Umbilical cord (tissue), 1 donor: ENCODE measurements at regions not wholly inside any gene's neighbourhood (a gene's known extent, or its start where the extent isn't known, plus 50 kb on each side); places are given as distances from the start of the nearest gene placed in this dataset.

ENCODE experiments used
- DNase-seq: peaks from one replicate; pipeline ENCODE4 v3.0.0-alpha.2; 2015; ENCODE audit warnings: low spot score

- DNase-seq: peak; percentile 1
Observed at GRCh38 chr3:118401887-118402286, 632.8 kb downstream of the IGSF11 start.

GRCh38 chr3:118402971-118403370 is 631.7 kb downstream of the IGSF11 start:
- no peak for DNase-seq

GRCh38 chr3:118406562-118406961 is 628.1 kb downstream of the IGSF11 start:
- no peak for DNase-seq

- DNase-seq: no peak
Observed at GRCh38 chr3:118408431-118408830, 626.2 kb downstream of the IGSF11 start.

- DNase-seq: no peak
Observed at GRCh38 chr3:118412503-118412902, 622.1 kb downstream of the IGSF11 start.

- no peak for DNase-seq
Observed at GRCh38 chr3:118425272-118425837, 609.3 kb downstream of the IGSF11 start.

GRCh38 chr3:118433825-118434224 is 600.8 kb downstream of the IGSF11 start:
- no peak for DNase-seq

GRCh38 chr3:118435851-118436350 is 598.7 kb downstream of the IGSF11 start:
- no peak for DNase-seq

GRCh38 chr3:118436697-118437262 is 597.9 kb downstream of the IGSF11 start:
- DNase-seq: peak; percentile 81

- no peak for DNase-seq
Observed at GRCh38 chr3:118445036-118445435, 589.6 kb downstream of the IGSF11 start.

- DNase-seq: no peak
Observed at GRCh38 chr3:118447339-118447738, 587.3 kb downstream of the IGSF11 start.

GRCh38 chr3:118466795-118467330 is 567.8 kb downstream of the IGSF11 start:
- no peak for DNase-seq

- DNase-seq: no peak
Observed at GRCh38 chr3:118468801-118469200, 565.8 kb downstream of the IGSF11 start.

GRCh38 chr3:118472586-118472985 is 562.1 kb downstream of the IGSF11 start:
- no peak for DNase-seq

- DNase-seq: no peak
Observed at GRCh38 chr3:118473343-118473742, 561.3 kb downstream of the IGSF11 start.

GRCh38 chr3:118476885-118477618 is 557.6 kb downstream of the IGSF11 start:
- DNase-seq: no peak

- no peak for DNase-seq
Observed at GRCh38 chr3:118477768-118478167, 556.9 kb downstream of the IGSF11 start.

GRCh38 chr3:118478706-118479276 is 555.9 kb downstream of the IGSF11 start:
- no peak for DNase-seq

- no peak for DNase-seq
Observed at GRCh38 chr3:118479376-118479775, 555.3 kb downstream of the IGSF11 start.

GRCh38 chr3:118480101-118480860 is 554.4 kb downstream of the IGSF11 start:
- DNase-seq: no peak

- DNase-seq: no peak
Observed at GRCh38 chr3:118485693-118486092, 549.0 kb downstream of the IGSF11 start.

GRCh38 chr3:118487734-118488133 is 546.9 kb downstream of the IGSF11 start:
- DNase-seq: no peak
